Activated T-helper 2 cell treated with anti-CD3 and anti-CD28 coated beads, Interferon-gamma antibody, Interleukin-2, Interleukin-4, amounts not matched to agents 10 μg/mL and 5 μg/mL and 100 μg/mL, durations not matched to agents 14 hours and 24 hours and 36 hours (primary cell): ENCODE measurements at regions not wholly inside any gene's neighbourhood (a gene's known extent, or its start where the extent isn't known, plus 50 kb on each side); places are given as distances from the start of the nearest gene placed in this dataset.
A peak's percentile ranks its signal among the peaks of the same experiment; 100 is the strongest.

Experiments
- DNase-seq: peaks from one replicate; pipeline ENCODE4 v3.0.0; 2021; ENCODE audit warnings: low spot score
- H3K27ac Mint-ChIP-seq: one replicate; pipeline ENCODE4 v1.8.0; 2021; ENCODE audit warnings: mixed read lengths
- H3K27me3 Mint-ChIP-seq: one replicate; pipeline ENCODE4 v1.8.0; 2021; ENCODE audit warnings: low read depth, mixed read lengths
- H3K36me3 Mint-ChIP-seq: one replicate; pipeline ENCODE4 v1.8.0; 2021; ENCODE audit warnings: low read depth, mixed read lengths
- H3K4me1 Mint-ChIP-seq: one replicate; pipeline ENCODE4 v1.8.0; 2021; ENCODE audit warnings: low read depth, mixed read lengths
- H3K4me3 Mint-ChIP-seq: one replicate; pipeline ENCODE4 v1.8.0; 2021; ENCODE audit warnings: low read depth, mild to moderate bottlenecking, moderate library complexity, mixed read lengths
- H3K9me3 Mint-ChIP-seq: one replicate; pipeline ENCODE4 v1.8.0; 2021; ENCODE audit warnings: mixed read lengths
- intact Hi-C: fragments of 100-400 bp; cut with micrococcal nuclease; formaldehyde crosslinking; loops from one replicate; pipeline ENCODE4 v1.15.1; 2023

- peaks cover 15% of the 10 kb centered on the region for H3K4me1 Mint-ChIP-seq
- DNase-seq = no peak
- no peak overlapping the region for H3K27ac Mint-ChIP-seq
- intact Hi-C loops = no loop called here
- H3K9me3 Mint-ChIP-seq = no peaks in the 10 kb centered on the region
- H3K27me3 Mint-ChIP-seq = no peaks in the 10 kb centered on the region
- H3K4me3 Mint-ChIP-seq = no peak overlapping the region
- H3K36me3 Mint-ChIP-seq = no peaks in the 10 kb centered on the region
Measured at GRCh38 chr2:44107974-44108373, 60.7 kb upstream of the PPM1B start.

DNA sequence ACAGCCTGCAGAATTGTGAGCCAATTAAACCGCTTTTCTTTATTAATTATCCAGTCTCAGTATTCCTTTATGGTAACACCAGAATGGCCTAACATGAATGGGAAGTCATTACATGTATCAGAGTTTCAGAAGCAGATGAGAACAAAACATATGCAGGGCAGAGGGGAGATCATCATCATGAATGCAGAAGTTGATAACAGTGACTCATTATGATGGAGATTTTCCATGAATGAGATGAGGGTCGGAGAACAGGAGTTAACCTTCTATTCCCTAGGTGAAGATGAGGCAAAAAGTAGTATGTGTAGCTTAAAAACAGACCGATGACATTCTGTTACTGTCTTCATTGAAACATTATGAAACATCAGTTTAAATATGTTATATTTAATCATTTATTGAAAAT lies 59.5 kb upstream of the PPM1B start:
- H3K27ac Mint-ChIP-seq = no peak overlapping the region
- H3K4me1 Mint-ChIP-seq = peaks cover 8% of the 10 kb centered on the region
- H3K36me3 Mint-ChIP-seq = no peaks in the 10 kb centered on the region
- H3K4me3 Mint-ChIP-seq = no peak overlapping the region
- no peaks in the 10 kb centered on the region for H3K27me3 Mint-ChIP-seq
- no peak for DNase-seq
- intact Hi-C loops = no loop called here
- H3K9me3 Mint-ChIP-seq = no peaks in the 10 kb centered on the region

DNA sequence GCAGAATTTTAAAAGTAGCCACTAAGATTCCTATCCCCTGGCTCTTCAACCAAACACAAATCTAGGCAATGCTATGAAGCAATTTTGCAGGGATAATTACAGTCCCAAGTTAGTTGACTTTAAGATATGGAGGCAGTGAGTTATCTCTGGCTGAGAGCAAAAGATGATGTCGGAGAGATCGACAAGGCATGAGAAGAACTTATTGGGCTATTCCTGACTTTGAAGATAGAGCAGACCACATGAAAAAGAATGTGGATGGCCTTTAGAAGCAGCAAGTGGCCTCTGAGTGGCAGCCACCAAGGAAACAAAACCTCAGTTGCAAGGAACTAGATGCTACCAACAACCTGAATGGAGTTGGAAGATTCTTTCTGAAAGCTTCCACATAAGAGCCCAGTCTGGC lies 58.2 kb upstream of the PPM1B start:
- DNase-seq = no peak
- H3K27me3 Mint-ChIP-seq = no peaks in the 10 kb centered on the region
- H3K27ac Mint-ChIP-seq = no peak overlapping the region
- no peak overlapping the region for H3K4me3 Mint-ChIP-seq
- intact Hi-C loops = no loop called here
- H3K9me3 Mint-ChIP-seq = no peaks in the 10 kb centered on the region
- H3K36me3 Mint-ChIP-seq = no peaks in the 10 kb centered on the region
- H3K4me1 Mint-ChIP-seq = peaks cover 3% of the 10 kb centered on the region

DNA sequence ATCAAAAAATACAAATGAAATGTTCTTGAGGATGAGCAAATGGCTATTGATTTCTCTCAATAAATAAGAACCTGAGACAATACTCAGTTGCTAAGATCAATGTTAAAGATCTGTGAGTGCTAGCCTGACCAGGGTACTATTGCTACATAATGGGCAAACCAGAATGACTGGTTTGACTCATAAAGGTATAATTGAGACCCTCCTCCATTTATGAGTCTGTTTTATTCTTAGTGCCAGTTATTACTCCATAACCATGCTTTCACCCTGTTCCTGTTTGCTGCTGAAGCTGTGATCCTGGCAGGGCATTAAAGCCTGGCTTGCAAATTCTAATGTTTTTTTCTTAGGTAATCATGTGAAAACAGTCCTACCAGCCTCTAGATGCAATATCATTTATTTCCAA lies 56.6 kb upstream of the PPM1B start:
- Mint-ChIP-seq H3K27ac (no peak overlapping the region), H3K27me3 (no peaks in the 10 kb centered on the region), H3K9me3 (no peaks in the 10 kb centered on the region), H3K36me3 (no peaks in the 10 kb centered on the region), H3K4me1 (peaks cover 9% of the 10 kb centered on the region), H3K4me3 (no peak overlapping the region)
- intact Hi-C loops = no loop called here
- no peak for DNase-seq

- peaks cover 26% of the 10 kb centered on the region for H3K4me1 Mint-ChIP-seq
- H3K27me3 Mint-ChIP-seq = no peaks in the 10 kb centered on the region
- H3K9me3 Mint-ChIP-seq = peaks cover 5% of the 10 kb centered on the region
- intact Hi-C loops = no loop called here
- DNase-seq = no peak
- no peaks in the 10 kb centered on the region for H3K36me3 Mint-ChIP-seq
- no peak overlapping the region for H3K4me3 Mint-ChIP-seq
- peak overlapping the region; percentile 43 for H3K27ac Mint-ChIP-seq
Measured at GRCh38 chr2:44116319-44116718, 52.4 kb upstream of the PPM1B start.

DNA sequence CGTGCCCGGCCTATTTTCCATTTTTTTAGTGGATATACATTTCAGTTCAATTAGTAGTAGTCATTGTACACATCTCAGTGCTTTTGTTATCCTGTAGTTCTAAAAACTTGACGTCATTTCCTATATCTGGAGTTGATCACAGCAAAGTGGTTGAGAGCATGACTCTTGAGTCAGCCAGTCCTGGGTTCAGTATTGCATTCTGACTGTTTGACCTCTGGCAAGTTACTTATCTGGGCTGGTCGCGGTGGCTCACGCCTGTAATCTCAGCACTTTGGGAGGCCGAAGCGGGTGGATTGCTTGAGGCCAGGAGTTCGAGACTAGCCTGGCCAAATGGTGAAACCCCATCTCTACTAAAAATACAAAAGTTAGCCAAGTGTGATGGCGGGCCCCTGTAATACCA lies 50.4 kb upstream of the PPM1B start:
- Mint-ChIP-seq H3K27me3 (no peaks in the 10 kb centered on the region), H3K4me1 (peaks cover 32% of the 10 kb centered on the region), H3K36me3 (no peaks in the 10 kb centered on the region), H3K4me3 (no peak overlapping the region), H3K27ac (peak overlapping the region; percentile 62), H3K9me3 (peaks cover 5% of the 10 kb centered on the region)
- peak; percentile 32 for DNase-seq
- intact Hi-C loops = loop anchor here (1.0 kb wide), 1 partner anchor 243 kb away; the partner anchor contains the start of genes CAMKMT and PREPL
